ENCODE measurements at regions not wholly inside any gene's neighbourhood (a gene's known extent, or its start where the extent isn't known, plus 50 kb on each side); places are given as distances from the start of the nearest gene placed in this dataset.

GRCh38 chr12:88342251-88342806 is 200.2 kb downstream of the TMTC3 start:
- no peak overlapping the region for H3K14ac ChIP-seq (replicated peaks; ENCODE audit: low read depth, low read length)
- no TSS peak for BruUV-seq (replicated peaks)
- no peak overlapping the region for H3K56ac ChIP-seq (ENCODE audit: extremely low read depth, insufficient read depth, low read length)
- H2AFZ ChIP-seq (replicated peaks; ENCODE audit: low read length, poor library complexity): no peak overlapping the region
- no peak overlapping the region for H3K23ac ChIP-seq (ENCODE audit: low read depth, low read length)
- no peak overlapping the region for H2BK15ac ChIP-seq (ENCODE audit: low read depth, low read length)
- H2BK120ac ChIP-seq (ENCODE audit: low read depth, low read length): no peak overlapping the region
- H3K36me3 ChIP-seq (ENCODE audit: control insufficient read depth, insufficient read depth, low read length): no peaks in the 10 kb centered on the region
- intact Hi-C loops (cut with micrococcal nuclease): no loop called here
- no peak overlapping the region for H3K4me3 ChIP-seq (ENCODE audit: insufficient read depth, low read depth, low read length)
- no peak overlapping the region for H2BK5ac ChIP-seq (ENCODE audit: low read depth, low read length, poor library complexity, severe bottlenecking)
- no peak overlapping the region for H3K18ac ChIP-seq (ENCODE audit: low read depth, low read length)
- H2AK5ac ChIP-seq (ENCODE audit: low read depth, low read length): no peak overlapping the region
- no peak for DNase-seq
- no peak overlapping the region for H4K8ac ChIP-seq (ENCODE audit: low read depth in 2 of 2, low read length in 2 of 2)
- H2AK9ac ChIP-seq (replicated peaks; ENCODE audit: low read depth, low read length, poor library complexity): no peak overlapping the region
- no peaks in the 10 kb centered on the region; the same call in 1 of the 2 replicates for H3K4me1 ChIP-seq (ENCODE audit: control insufficient read depth, insufficient read depth, low read length)
- H4K91ac ChIP-seq (ENCODE audit: insufficient read depth, low read depth, low read length): no peak overlapping the region
- in situ Hi-C loops (cut with MboI; ENCODE audit: low sequenced_read_pairs): no loop called here
- ATAC-seq (ENCODE audit: low read depth): no peak
- H3K27ac ChIP-seq (ENCODE audit: insufficient read depth, low read length): no peak overlapping the region
- no peak overlapping the region for H4K5ac ChIP-seq (ENCODE audit: low read depth, low read length)
- CTCF ChIA-PET: no interaction called here
- POLR2A ChIA-PET (ENCODE audit: unreplicated experiment): no interaction called here
- TF ChIP-seq SMC3 (IDR thresholded peaks at IDR 0.05; ENCODE audit: low read depth, low read length): no peak
- no peak for TF ChIP-seq BHLHE40 (IDR thresholded peaks at IDR 0.05; ENCODE audit: low read depth, low read length)
- no peaks in the 10 kb centered on the region for H3K9me1 ChIP-seq (ENCODE audit: insufficient read depth, low read length)
- no peak overlapping the region for H3K4me2 ChIP-seq (ENCODE audit: low read depth, low read length)
- H2BK20ac ChIP-seq (ENCODE audit: low read depth, low read length): no peak overlapping the region
- dilution Hi-C loops (cut with HindIII; ENCODE audit: low sequenced_read_pairs, unreplicated experiment): no loop called here
- no peaks in the 10 kb centered on the region for H3K27me3 ChIP-seq (ENCODE audit: control insufficient read depth, insufficient read depth, low read length)
- no peaks in the 10 kb centered on the region for H3K9me3 ChIP-seq (ENCODE audit: control insufficient read depth, insufficient read depth, low read length)
- H3K9ac ChIP-seq (ENCODE audit: low read depth, low read length): no peak overlapping the region
- no peak overlapping the region for H3K4ac ChIP-seq (ENCODE audit: low read depth, low read length)
- no peaks in the 10 kb centered on the region for H4K20me1 ChIP-seq (ENCODE audit: insufficient read depth, low read length)
- H3K79me1 ChIP-seq (ENCODE audit: low read depth in 1 of 2, low read length in 2 of 2): no peaks in the 10 kb centered on the region

Data from IMR-90 (cell line).